GM08714 (cell line): ENCODE measurements at regions not wholly inside any gene's neighbourhood (a gene's known extent, or its start where the extent isn't known, plus 50 kb on each side); places are given as distances from the start of the nearest gene placed in this dataset.

ENCODE experiments used
- H3K4me3 ChIP-seq: fragments of 200-500 bp; sonication (Bioruptor generic); 2 replicates; pipeline ENCODE4 v1.5.1; 2014; ENCODE audit warnings: mild to moderate bottlenecking, low read length, inconsistent platforms
- ZNF274 ChIP-seq: IDR thresholded peaks from 2 replicates; pipeline ENCODE4 v1.6.1; 2012; ENCODE audit warnings: mild to moderate bottlenecking, low read depth, low read length

- H3K4me3 ChIP-seq = no peak overlapping the region
- no peak for TF ChIP-seq ZNF274
Measured at GRCh38 chr13:89751432-89751930, 1596.0 kb upstream of the MIR17HG start.

- H3K4me3 ChIP-seq = no peak overlapping the region
- TF ChIP-seq ZNF274 = no peak
Measured at GRCh38 chr13:89752394-89752793, 1595.1 kb upstream of the MIR17HG start.

GRCh38 chr13:89755729-89756492 is 1591.6 kb upstream of the MIR17HG start:
- TF ChIP-seq ZNF274 = no peak
- H3K4me3 ChIP-seq = no peak overlapping the region

- H3K4me3 ChIP-seq = no peak overlapping the region
- no peak for TF ChIP-seq ZNF274
Measured at GRCh38 chr13:89763005-89763404, 1584.5 kb upstream of the MIR17HG start.

GRCh38 chr13:89783221-89783755 is 1564.2 kb upstream of the MIR17HG start:
- no peak overlapping the region for H3K4me3 ChIP-seq
- TF ChIP-seq ZNF274 = no peak

- no peak for TF ChIP-seq ZNF274
- no peak overlapping the region for H3K4me3 ChIP-seq
Measured at GRCh38 chr13:89784161-89784809, 1563.2 kb upstream of the MIR17HG start.

- no peak overlapping the region for H3K4me3 ChIP-seq
- no peak for TF ChIP-seq ZNF274
Measured at GRCh38 chr13:89786531-89786930, 1561.0 kb upstream of the MIR17HG start.

GRCh38 chr13:89790696-89791095 is 1556.8 kb upstream of the MIR17HG start:
- TF ChIP-seq ZNF274 = no peak
- no peak overlapping the region for H3K4me3 ChIP-seq

GRCh38 chr13:89791971-89792630 is 1555.4 kb upstream of the MIR17HG start:
- no peak overlapping the region for H3K4me3 ChIP-seq
- no peak for TF ChIP-seq ZNF274

GRCh38 chr13:89796196-89796595 is 1551.3 kb upstream of the MIR17HG start:
- no peak for TF ChIP-seq ZNF274
- H3K4me3 ChIP-seq = no peak overlapping the region

GRCh38 chr13:89803839-89804238 is 1543.6 kb upstream of the MIR17HG start:
- H3K4me3 ChIP-seq = no peak overlapping the region

GRCh38 chr13:89806594-89806993 is 1540.9 kb upstream of the MIR17HG start:
- H3K4me3 ChIP-seq = no peak overlapping the region
- no peak for TF ChIP-seq ZNF274

More at GRCh38 chr13:89803839-89804238, 1543.6 kb upstream of the MIR17HG start:
- TF ChIP-seq ZNF274 = no peak

GRCh38 chr13:89812856-89813255 is 1534.6 kb upstream of the MIR17HG start:
- H3K4me3 ChIP-seq = no peak overlapping the region
- no peak for TF ChIP-seq ZNF274

GRCh38 chr13:89816404-89816803 is 1531.1 kb upstream of the MIR17HG start:
- no peak for TF ChIP-seq ZNF274
- H3K4me3 ChIP-seq = no peak overlapping the region
